H54 (cell line): ENCODE measurements at regions not wholly inside any gene's neighbourhood (a gene's known extent, or its start where the extent isn't known, plus 50 kb on each side); places are given as distances from the start of the nearest gene placed in this dataset.
A peak's percentile ranks its signal among the peaks of the same experiment; 100 is the strongest.
"Not testable (repeated sequence)": the region's sequence is repeated elsewhere in the genome, so short reads cannot be mapped to it uniquely, and the experiment has no call there.

Source experiments
- DNase-seq: peaks from one replicate; pipeline ENCODE4 v3.0.0; 2011; ENCODE audit warnings: low spot score, mixed read lengths; ENCODE audit not compliant: insufficient read length
- FAIRE-seq: peaks from 3 replicates; lab custom pipeline; 2011; peaks lifted over from hg19 to GRCh38; lab: Jason Lieb, UNC
- POLR2A ChIP-seq: IDR thresholded peaks from 2 replicates; pipeline ENCODE4 v1.6.1; 2011; ENCODE audit warnings: low read depth, mild to moderate bottlenecking, low read length

DNA sequence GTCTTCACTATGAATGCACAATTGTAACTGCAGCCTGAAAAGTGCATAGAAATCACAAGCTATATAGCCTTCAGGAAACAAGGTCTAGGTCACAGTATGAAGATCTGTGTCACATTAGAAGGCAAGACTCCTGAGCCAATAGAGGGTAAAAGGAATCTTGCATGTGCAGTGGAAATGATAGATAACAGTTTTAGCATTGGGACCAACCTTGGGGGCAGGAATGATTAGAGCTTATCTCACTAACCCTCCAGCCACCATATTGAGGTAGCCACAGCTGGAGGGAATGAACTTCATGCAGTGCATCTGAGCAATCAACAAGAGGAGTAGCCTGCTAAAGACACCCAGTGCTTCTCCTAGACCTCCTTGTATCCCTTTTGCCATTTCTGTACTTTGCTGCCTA lies 390.1 kb downstream of the LTN1 start:
- no peak for TF ChIP-seq POLR2A
- FAIRE-seq (no peak), DNase-seq (no peak)

DNA sequence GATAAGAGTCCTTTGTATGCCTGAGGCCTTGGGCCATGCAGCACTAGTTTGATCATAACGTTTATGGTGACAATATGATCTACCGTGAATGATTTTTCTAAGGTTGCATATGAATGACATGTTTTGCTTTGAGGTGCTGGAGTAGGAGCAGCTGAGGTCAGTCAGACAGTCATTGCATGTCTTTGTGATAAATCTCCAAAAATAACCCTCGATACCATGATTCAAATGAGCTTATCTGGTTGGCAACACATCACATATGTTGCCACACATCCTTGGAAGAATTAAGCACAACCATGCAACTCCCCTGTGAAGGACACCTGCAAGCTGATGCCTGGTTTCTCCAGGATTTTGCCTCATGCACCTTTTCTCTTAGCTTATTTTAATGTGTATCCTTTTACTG lies 394.5 kb downstream of the LTN1 start:
- no peak for DNase-seq
- no peak for TF ChIP-seq POLR2A
- FAIRE-seq: no peak

DNA sequence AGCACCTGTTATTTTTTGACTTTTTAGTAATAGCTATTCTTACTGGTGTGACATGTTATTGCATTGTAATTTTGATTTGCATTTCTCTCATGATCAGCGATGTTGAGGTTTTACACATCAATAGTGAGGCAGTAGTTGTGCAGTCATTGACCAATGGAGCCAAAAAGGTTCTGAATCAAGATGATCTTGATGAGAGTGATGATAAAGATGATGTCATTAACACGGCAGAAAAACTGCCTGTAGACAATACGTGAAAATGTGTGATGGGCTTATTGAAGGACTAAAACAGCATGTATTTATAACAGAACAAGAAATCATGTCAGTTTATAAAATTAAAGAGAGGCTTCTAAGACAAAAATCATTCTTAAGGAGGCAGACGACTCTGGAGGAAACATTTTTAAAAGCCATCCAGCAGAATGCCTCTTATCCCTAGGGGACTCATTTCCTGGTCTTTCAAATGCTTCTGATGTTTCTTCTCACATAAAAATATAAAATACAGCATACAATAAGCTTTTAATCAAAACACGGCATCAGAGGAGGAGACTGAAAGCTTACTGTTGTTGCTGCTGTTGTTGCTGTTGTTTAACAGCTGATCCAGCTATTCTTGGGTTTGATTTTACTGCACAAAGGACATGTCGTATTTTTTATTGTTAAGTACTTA lies 400.3 kb downstream of the LTN1 start:
- no peak for TF ChIP-seq POLR2A
- no peak for FAIRE-seq
- no peak for DNase-seq

DNA sequence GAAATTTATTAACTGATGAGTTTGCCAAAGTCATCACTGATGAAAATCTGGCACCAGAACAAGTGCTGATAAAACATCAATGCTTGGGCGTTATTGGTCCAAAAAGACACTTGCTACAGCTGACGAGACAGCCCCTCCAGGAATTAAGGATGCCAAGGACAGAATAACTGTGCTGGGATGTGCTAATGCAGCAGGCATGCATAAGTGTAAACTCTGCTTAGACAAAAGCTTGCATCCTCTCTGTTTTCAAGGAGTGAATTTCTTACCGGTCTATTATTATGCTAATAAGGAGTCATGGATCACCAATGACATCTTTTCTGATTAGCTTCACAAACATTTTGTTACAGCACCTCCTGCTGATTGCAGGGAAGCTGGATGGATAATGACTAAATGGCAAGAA lies 402.0 kb downstream of the LTN1 start:
- no peak for FAIRE-seq
- TF ChIP-seq POLR2A: no peak
- DNase-seq: no peak

DNA sequence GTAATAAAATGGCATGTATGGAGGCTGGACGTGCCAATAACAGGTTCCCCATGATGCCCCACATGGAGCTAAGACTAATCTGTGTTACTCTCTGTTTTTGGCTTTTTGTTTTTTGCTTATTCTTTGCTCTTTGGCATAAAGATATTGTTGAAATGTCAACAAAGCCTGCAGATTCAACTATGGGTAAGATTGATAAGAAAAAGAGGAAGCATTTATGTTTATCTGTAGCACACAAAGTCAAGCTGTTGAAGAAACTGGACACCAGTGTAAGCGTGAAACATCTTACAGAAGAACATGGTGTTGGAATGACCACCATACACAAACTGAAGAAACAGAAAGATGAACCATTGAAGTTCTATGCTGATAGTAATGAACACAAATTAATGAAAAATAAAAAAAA lies 402.7 kb downstream of the LTN1 start:
- FAIRE-seq (no peak), DNase-seq (no peak)
- no peak for TF ChIP-seq POLR2A

DNA sequence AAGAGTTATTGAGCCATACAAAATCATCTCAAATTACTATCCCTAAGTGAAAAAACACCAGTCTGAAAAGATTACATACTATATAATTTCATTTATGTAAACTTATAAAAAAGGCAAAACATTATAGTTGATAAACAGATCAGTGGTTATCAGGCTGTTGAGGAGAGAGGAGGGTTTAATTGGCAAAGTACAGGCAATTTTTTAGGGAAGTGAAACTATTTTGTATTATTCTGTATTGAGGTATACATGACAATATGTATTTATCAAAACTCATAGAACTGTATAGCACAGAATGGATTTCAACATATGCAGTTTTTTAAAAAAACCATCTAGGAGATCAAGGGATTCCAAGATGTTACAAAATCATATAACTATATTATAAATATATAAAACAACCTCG lies 403.7 kb downstream of the LTN1 start:
- FAIRE-seq (no peak), DNase-seq (no peak)
- TF ChIP-seq POLR2A: no peak

DNA sequence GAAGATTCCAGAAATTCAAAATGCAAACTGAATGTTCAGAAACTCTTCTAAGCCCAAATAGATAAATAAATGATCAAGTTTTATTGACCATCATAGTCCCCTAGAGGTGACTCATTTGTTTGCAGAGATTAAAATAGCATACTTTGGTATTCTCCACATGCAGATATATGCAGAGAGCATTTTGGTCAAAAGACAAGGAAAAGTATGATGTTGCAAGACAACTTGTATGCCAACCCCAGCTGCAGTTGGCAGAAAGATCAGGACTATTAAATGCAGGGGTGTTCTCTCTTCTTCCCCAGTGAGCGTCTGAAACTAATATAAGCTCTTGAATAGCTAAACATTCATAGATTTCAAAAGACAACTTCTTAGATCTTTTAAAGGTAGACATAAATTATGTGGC lies 404.9 kb downstream of the LTN1 start:
- FAIRE-seq (no peak), DNase-seq (no peak)
- TF ChIP-seq POLR2A: no peak

DNA sequence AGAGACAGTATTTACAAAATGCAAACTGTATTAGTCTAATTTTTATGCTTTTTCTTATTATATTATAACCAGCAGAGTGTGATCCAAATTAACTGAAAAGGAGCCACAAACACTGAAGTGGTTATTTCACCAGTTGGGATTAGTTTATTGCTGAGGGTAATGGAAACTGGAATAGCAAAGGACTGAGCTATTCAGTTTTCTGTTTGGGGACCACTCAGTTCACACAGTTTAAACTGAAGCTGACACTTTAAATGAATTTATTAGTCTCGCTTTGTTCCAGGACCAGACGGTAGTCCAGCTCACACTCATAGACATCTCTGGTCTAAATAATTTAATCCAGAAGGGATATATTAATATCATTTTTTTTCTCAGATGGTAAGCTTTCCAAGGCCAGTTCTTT lies 410.7 kb downstream of the LTN1 start:
- no peak for TF ChIP-seq POLR2A
- DNase-seq (no peak), FAIRE-seq (no peak)

DNA sequence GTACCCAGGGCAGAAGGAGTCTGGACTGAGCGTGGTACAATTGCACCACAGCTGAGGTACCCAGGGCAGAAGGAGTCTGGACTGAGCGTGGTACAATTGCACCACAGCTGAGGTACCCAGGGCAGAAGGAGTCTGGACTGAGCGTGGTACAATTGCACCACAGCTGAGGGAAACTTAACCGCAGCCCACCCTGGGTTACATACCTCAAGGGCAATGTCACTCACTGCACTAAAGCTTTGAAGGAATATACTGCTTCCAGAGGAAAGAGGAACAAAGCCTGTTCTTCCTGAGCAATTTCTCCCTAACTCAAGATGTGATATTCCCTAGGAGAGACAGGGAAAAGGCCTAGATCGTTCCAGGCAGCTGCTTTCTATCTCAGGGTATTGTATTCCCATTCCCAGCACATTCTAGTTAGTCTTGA lies 411.4 kb downstream of the LTN1 start:
- DNase-seq, FAIRE-seq: not testable (repeated sequence)

DNA sequence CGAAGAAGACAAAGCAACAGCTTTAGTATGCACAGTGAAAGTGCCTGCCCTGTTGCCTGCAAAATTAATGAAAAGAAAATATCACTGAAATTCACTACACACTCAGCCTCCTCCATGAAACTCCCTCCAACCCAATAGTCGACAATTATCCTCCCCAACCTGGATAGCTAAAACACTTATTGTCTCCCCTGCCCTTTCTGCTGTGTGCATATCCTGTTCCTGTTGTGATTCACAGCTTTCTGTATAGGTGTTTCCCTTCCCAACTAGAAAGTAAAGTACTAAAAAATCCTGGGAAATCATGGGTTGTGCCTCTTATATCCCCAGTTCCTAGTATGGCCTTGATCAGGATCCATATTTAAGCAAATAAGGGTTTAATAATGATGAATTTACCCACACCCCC lies 412.1 kb downstream of the LTN1 start:
- DNase-seq: no peak
- FAIRE-seq: no peak
- no peak for TF ChIP-seq POLR2A

DNA sequence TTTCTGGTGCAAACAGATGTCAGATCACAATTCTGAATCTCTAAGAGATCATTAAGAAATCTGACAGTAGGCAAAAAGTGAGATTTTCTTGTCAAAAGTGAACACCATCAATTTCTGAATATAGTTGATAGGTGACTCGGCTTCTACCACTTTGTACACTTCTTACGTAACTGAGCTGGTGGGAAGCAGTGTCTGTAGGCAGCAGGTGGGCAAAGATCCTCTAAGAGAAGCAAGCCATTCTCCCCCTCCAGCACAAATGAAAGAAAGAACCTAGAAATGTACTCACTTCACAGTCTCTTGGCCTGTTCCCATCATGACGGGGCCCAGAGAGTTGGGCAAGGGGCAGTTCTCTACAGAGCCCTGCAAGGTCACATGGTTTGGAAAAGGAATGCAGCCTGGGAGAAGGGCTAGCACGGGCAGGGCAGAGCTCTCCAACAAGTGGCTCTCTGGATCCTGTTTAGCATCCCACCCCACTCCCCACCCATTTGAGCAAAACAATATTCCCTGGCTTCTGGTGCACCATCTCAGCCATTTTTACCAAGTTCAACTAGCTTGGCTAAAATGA lies 412.6 kb downstream of the LTN1 start:
- DNase-seq: no peak
- no peak for FAIRE-seq
- TF ChIP-seq POLR2A: no peak

DNA sequence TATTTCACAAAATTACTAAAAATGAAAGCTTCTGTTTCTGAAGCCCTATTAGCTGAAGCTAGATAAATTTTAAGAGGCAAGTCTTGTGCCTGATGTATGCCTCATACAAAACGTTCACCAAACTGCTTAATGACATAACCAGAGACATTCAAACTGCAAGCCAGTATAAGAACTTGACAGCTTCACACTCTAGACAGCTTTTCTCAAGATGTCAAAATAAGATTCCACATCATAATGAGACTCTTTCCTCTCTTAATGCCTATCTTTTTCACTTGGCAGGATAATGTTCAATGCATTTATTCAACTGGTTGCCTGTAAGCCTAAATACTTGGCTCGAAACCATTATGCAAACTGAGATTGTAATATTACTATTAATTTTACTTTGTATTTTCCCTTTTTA lies 424.0 kb downstream of the LTN1 start:
- DNase-seq (no peak), FAIRE-seq (no peak)
- TF ChIP-seq POLR2A: no peak

DNA sequence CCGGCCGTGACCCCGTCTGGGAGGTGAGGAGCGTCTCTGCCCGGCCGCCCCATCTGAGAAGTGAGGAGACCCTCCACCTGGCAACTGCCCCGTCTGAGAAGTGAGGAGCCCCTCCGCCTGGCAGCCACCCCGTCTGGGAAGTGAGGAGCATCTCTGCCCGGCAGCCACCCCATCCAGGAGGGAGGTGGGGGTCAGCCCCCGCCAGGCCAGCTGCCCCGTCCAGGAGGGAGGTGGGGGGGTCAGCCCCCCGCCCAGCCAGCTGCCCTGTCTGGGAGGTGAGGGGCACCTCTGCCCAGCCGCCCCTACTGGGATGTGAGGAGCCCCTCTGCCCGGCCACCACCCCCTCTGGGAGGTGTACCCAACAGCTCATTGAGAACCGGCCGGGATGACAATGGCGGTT lies 428.7 kb downstream of the LTN1 start:
- not testable (repeated sequence) for DNase-seq, FAIRE-seq

DNA sequence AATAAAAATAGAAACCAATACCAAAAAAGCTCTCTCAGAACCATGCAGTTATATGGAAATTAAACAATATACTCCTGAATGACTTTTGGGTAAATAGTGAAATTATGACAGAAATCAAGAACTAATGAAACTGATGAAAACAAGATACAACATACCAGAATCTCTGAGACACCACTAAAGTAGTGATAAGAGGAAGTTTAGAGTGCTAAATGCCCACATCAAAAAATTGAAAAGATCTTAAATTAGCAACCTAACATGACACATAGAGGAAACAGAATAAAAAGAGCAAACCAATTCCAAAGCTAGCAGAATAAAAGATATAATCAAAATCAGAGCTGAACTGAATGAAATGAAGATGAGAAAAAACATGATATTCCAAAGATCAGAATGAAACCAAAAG lies 430.9 kb downstream of the LTN1 start:
- no peak for DNase-seq
- FAIRE-seq: no peak
- TF ChIP-seq POLR2A: no peak

DNA sequence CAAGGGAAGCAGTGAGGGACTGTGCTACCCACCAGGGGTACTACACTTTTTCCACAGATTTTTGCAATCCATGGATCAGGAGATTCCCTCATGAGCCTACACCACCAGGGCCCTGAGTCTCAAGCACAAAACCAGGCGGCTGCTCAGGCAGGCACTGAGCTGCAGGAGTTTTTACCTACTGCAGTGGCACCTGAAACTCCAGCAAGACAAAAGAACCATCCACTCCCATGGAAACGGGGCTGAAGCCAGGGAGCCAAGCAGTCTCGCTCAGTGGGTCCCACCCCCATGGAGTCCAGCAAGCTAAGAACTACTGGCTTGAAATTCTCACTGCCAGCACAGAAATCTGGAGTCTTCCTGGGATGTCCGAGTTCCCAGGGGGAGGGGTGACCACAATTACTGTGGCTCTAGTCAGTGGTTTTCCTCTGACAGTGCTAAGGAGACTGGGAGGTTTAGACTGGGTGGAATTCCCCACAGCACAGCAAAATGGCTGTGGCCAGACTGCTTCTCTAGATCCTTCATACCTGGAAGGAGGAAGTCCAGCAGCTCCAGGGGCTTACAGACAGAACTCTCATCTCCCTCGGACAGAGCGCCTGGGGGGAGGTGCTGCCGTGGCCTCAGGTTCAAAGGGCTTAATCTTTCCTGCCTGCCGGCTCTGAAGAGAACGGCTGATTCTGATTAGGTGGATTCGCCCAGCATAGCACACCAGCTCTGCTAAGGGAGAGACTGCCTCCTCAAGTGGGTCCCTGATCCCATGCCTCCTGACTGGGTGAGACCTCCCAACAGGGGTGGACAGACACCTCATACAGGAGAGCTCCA lies 437.8 kb downstream of the LTN1 start:
- FAIRE-seq (peak; percentile 74), DNase-seq (no peak)

More for the DNA sequence above, 437.8 kb downstream of the LTN1 start:
- 0 out of 2 replicates have a peak, but pooled peaks have one; percentile 9 for TF ChIP-seq POLR2A
